ENCODE measurements at regions not wholly inside any gene's neighbourhood (a gene's known extent, or its start where the extent isn't known, plus 50 kb on each side); places are given as distances from the start of the nearest gene placed in this dataset.

- Histone ChIP-seq H3K4me1 (ENCODE audit: control insufficient read depth in 1 of 2, low read depth in 2 of 2) (no peaks in the 10 kb centered on the region), H3K36me3 (no peaks in the 10 kb centered on the region), H3K27me3 (replicated peaks; ENCODE audit: insufficient read depth) (no peaks in the 10 kb centered on the region), H3K27ac (no peak overlapping the region), H3K4me3 (no peak overlapping the region), H3K9me3 (no peaks in the 10 kb centered on the region)
- DNase-seq (ENCODE audit: low spot score) (no peak), ATAC-seq (ENCODE audit: insufficient number of reproducible peaks, low FRiP score, low read depth) (no peak)
- no peak for TF ChIP-seq CTCF (IDR thresholded peaks at IDR 0.05)
Observed at GRCh38 chr12:125310461-125310860, 245.2 kb downstream of the AACS start.

- no peaks in the 10 kb centered on the region for H3K27me3 ChIP-seq (replicated peaks; ENCODE audit: insufficient read depth)
- H3K36me3 ChIP-seq: no peaks in the 10 kb centered on the region
- no peak overlapping the region for H3K4me3 ChIP-seq
- ATAC-seq (ENCODE audit: insufficient number of reproducible peaks, low FRiP score, low read depth): no peak
- no peak for DNase-seq (ENCODE audit: low spot score)
- no peak for TF ChIP-seq CTCF (IDR thresholded peaks at IDR 0.05)
- no peaks in the 10 kb centered on the region for H3K4me1 ChIP-seq (ENCODE audit: control insufficient read depth in 1 of 2, low read depth in 2 of 2)
- H3K27ac ChIP-seq: no peak overlapping the region
- H3K9me3 ChIP-seq: no peaks in the 10 kb centered on the region
Observed at GRCh38 chr12:125311050-125311449, 245.8 kb downstream of the AACS start.

GRCh38 chr12:125312471-125312870 lies 247.2 kb downstream of the AACS start:
- no peak overlapping the region for H3K4me3 ChIP-seq
- no peak overlapping the region for H3K27ac ChIP-seq
- H3K36me3 ChIP-seq: no peaks in the 10 kb centered on the region
- H3K4me1 ChIP-seq (ENCODE audit: control insufficient read depth in 1 of 2, low read depth in 2 of 2): no peaks in the 10 kb centered on the region
- ATAC-seq (ENCODE audit: insufficient number of reproducible peaks, low FRiP score, low read depth) (no peak), DNase-seq (ENCODE audit: low spot score) (no peak)
- no peaks in the 10 kb centered on the region for H3K27me3 ChIP-seq (replicated peaks; ENCODE audit: insufficient read depth)
- no peaks in the 10 kb centered on the region for H3K9me3 ChIP-seq
- no peak for TF ChIP-seq CTCF (IDR thresholded peaks at IDR 0.05)

GRCh38 chr12:125314051-125314755 lies 249.0 kb downstream of the AACS start:
- Histone ChIP-seq H3K27me3 (replicated peaks; ENCODE audit: insufficient read depth) (no peaks in the 10 kb centered on the region), H3K4me3 (no peak overlapping the region), H3K27ac (no peak overlapping the region), H3K9me3 (no peaks in the 10 kb centered on the region), H3K4me1 (ENCODE audit: control insufficient read depth in 1 of 2, low read depth in 2 of 2) (no peaks in the 10 kb centered on the region), H3K36me3 (no peaks in the 10 kb centered on the region)
- no peak for TF ChIP-seq CTCF (IDR thresholded peaks at IDR 0.05)
- no peak for DNase-seq (ENCODE audit: low spot score)
- ATAC-seq (ENCODE audit: insufficient number of reproducible peaks, low FRiP score, low read depth): no peak

- DNase-seq (ENCODE audit: low spot score) (no peak), ATAC-seq (ENCODE audit: insufficient number of reproducible peaks, low FRiP score, low read depth) (no peak)
- TF ChIP-seq CTCF (IDR thresholded peaks at IDR 0.05): no peak
- no peak overlapping the region for H3K27ac ChIP-seq
- no peaks in the 10 kb centered on the region for H3K27me3 ChIP-seq (replicated peaks; ENCODE audit: insufficient read depth)
- no peaks in the 10 kb centered on the region for H3K36me3 ChIP-seq
- no peak overlapping the region for H3K4me3 ChIP-seq
- no peaks in the 10 kb centered on the region for H3K9me3 ChIP-seq
- no peaks in the 10 kb centered on the region for H3K4me1 ChIP-seq (ENCODE audit: control insufficient read depth in 1 of 2, low read depth in 2 of 2)
Observed at GRCh38 chr12:125315771-125316170, 250.5 kb downstream of the AACS start.
